Tongue (tissue), 1 donor: ENCODE measurements at regions not wholly inside any gene's neighbourhood (a gene's known extent, or its start where the extent isn't known, plus 50 kb on each side); places are given as distances from the start of the nearest gene placed in this dataset.
A peak's percentile ranks its signal among the peaks of the same experiment; 100 is the strongest.
"Not testable (repeated sequence)": the region's sequence is repeated elsewhere in the genome, so short reads cannot be mapped to it uniquely, and the experiment has no call there.

Experiments
- DNase-seq: peaks from one replicate; pipeline ENCODE4 v3.0.0-alpha.2; 2015

- not testable (repeated sequence) for DNase-seq
These were observed 59.2 kb upstream of the CCDC180 start for GRCh38 chr9:97248252-97248651.

- DNase-seq: no peak
These were observed 63.9 kb upstream of the CCDC180 start for GRCh38 chr9:97243606-97244005.

- DNase-seq: not testable (repeated sequence)
These were observed 66.0 kb upstream of the CCDC180 start for GRCh38 chr9:97241430-97241829.

- peak; percentile 92 for DNase-seq
These were observed 69.2 kb upstream of the CCDC180 start for GRCh38 chr9:97237951-97238889.

GRCh38 chr9:97237311-97237786 lies 70.1 kb upstream of the CCDC180 start:
- DNase-seq: peak; percentile 16

GRCh38 chr9:97233009-97233400 lies 74.5 kb upstream of the CCDC180 start:
- not testable (repeated sequence) for DNase-seq

GRCh38 chr9:97232060-97233008 lies 75.1 kb upstream of the CCDC180 start:
- DNase-seq: not testable (repeated sequence)

- DNase-seq: peak; percentile 17
These were observed 85.1 kb upstream of the CCDC180 start for GRCh38 chr9:97222393-97222792.

- DNase-seq: peak; percentile 82
These were observed 85.7 kb upstream of the CCDC180 start for GRCh38 chr9:97221478-97222355.

- peak; percentile 3 for DNase-seq
These were observed 86.5 kb upstream of the CCDC180 start for GRCh38 chr9:97220894-97221477.

- not testable (repeated sequence) for DNase-seq
These were observed 87.1 kb upstream of the CCDC180 start for GRCh38 chr9:97220396-97220795.

- not testable (repeated sequence) for DNase-seq
These were observed 87.9 kb upstream of the CCDC180 start for GRCh38 chr9:97219443-97220140.

GRCh38 chr9:97215127-97215526 lies 92.3 kb upstream of the CCDC180 start:
- not testable (repeated sequence) for DNase-seq

- DNase-seq: not testable (repeated sequence)
These were observed 92.9 kb upstream of the CCDC180 start for GRCh38 chr9:97214556-97214955.

- DNase-seq: not testable (repeated sequence)
These were observed 107.8 kb upstream of the CCDC180 start for GRCh38 chr9:97199683-97200082.

GRCh38 chr9:97193767-97194166 lies 113.7 kb upstream of the CCDC180 start:
- DNase-seq: not testable (repeated sequence)

GRCh38 chr9:97188545-97188944 lies 118.9 kb upstream of the CCDC180 start:
- DNase-seq: peak; percentile 35

- peak; percentile 40 for DNase-seq
These were observed 119.8 kb upstream of the CCDC180 start for GRCh38 chr9:97187706-97188105.

- DNase-seq: no peak
These were observed 121.0 kb upstream of the CCDC180 start for GRCh38 chr9:97186493-97186892.

GRCh38 chr9:97182532-97182931 lies 124.9 kb upstream of the CCDC180 start:
- DNase-seq: not testable (repeated sequence)
